Fibroblast of the aortic adventitia (primary cell): ENCODE measurements at regions not wholly inside any gene's neighbourhood (a gene's known extent, or its start where the extent isn't known, plus 50 kb on each side); places are given as distances from the start of the nearest gene placed in this dataset.

Source experiments
- DNase-seq: peaks from one replicate; pipeline ENCODE4 v3.0.0-alpha.2; 2010; ENCODE audit warnings: low read depth
- H3K4me3 ChIP-seq: 2 replicates; pipeline ENCODE4 v1.5.1; 2011; ENCODE audit warnings: low read depth, mild to moderate bottlenecking, control low read depth, low read length, moderate library complexity
- CTCF ChIP-seq: IDR thresholded peaks from 2 replicates; pipeline ENCODE4 v1.5.1; 2011; ENCODE audit warnings: mild to moderate bottlenecking, low read length, control low read depth, inconsistent platforms; ENCODE audit not compliant: insufficient read depth

GRCh38 chr13:105991622-105992277, 543.7 kb downstream of the EFNB2 start:
- no peak overlapping the region for H3K4me3 ChIP-seq
- DNase-seq = no peak
- no peak for TF ChIP-seq CTCF

- no peak overlapping the region for H3K4me3 ChIP-seq
- no peak for TF ChIP-seq CTCF
- DNase-seq = no peak
Measured at GRCh38 chr13:105991131-105991530, 544.3 kb downstream of the EFNB2 start.

GRCh38 chr13:105990256-105990958, 545.1 kb downstream of the EFNB2 start:
- DNase-seq = no peak
- no peak overlapping the region for H3K4me3 ChIP-seq
- no peak for TF ChIP-seq CTCF

- no peak overlapping the region for H3K4me3 ChIP-seq
- DNase-seq = no peak
- no peak for TF ChIP-seq CTCF
Measured at GRCh38 chr13:105984646-105985045, 550.8 kb downstream of the EFNB2 start.

GRCh38 chr13:105984236-105984635, 551.2 kb downstream of the EFNB2 start:
- H3K4me3 ChIP-seq = no peak overlapping the region
- TF ChIP-seq CTCF = no peak
- no peak for DNase-seq

GRCh38 chr13:105982219-105982930, 553.1 kb downstream of the EFNB2 start:
- DNase-seq = no peak
- no peak overlapping the region for H3K4me3 ChIP-seq
- no peak for TF ChIP-seq CTCF
